ENCODE measurements at regions not wholly inside any gene's neighbourhood (a gene's known extent, or its start where the extent isn't known, plus 50 kb on each side); places are given as distances from the start of the nearest gene placed in this dataset.

DNA sequence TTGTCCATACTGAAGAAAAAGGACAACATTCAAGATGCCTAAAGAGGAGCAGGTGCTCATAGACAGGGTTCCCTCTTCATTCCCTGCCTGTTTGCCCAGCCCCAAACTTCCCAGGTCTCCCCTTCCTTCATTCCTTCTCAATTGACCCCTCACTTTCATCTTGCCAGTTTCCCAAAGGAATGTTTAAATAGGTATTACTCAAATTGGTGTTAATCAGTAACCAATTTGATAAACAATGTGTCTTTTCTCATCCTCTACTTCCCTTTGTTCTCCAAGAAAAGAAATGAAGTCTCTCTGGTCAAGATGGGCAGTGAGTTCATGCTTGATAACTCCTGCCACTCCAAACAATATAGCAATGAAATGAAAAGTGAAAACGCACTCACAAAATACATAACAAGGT lies 101.9 kb downstream of the TMPRSS5 start:
- TF ChIP-seq POLR2AphosphoS5 (IDR thresholded peaks at IDR 0.05; ENCODE audit: low read length) (no peak), NRF1 (conservative IDR thresholded peaks at IDR 0.05; ENCODE audit: low read depth, low read length) (no peak)
